IPS DF 4.7 (cell line): ENCODE measurements at regions not wholly inside any gene's neighbourhood (a gene's known extent, or its start where the extent isn't known, plus 50 kb on each side); places are given as distances from the start of the nearest gene placed in this dataset.

Source experiments
- DNase-seq: peaks from one replicate; pipeline ENCODE4 v3.0.0-alpha.2; 2013; ENCODE audit warnings: low spot score; ENCODE audit errors: extremely low read depth

DNA sequence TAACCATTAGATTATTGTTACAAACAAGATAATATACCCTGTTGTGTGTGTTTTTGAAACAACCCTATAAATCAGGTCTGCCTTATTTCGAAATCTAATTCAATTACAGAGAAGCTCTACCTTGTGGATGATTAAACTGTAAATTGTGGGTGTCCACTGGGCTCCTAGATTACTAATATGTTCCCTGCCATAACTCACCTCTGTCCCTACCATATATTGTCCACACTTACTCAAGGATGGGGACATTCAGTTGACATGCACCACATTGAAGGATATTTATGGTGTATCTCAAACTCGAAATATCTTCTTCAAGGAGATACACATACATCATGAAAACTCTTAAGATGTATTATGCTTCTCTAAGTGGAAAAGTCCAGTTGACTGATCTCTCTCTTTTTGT, 617.6 kb upstream of the EEF2KMT start:
- no peak for DNase-seq

DNA sequence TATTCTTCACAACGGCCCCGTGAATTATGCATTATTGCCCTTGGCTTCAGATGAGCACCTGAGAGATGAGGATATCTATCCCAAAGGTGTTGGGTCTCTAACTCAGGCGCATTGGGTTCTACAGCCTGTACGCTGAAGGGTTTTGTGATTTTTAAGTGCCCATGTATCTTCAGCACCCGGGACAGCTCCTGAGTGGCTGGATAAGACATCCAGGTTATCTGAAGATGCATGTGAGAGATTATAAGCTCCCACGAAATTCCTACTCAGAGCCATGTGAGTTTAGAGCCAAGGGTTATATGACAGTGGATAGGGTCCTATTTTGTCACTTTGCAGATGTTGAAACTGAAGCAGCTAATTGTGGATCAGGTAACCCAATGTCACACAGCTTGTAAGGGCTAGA, 612.3 kb upstream of the EEF2KMT start:
- no peak for DNase-seq

GRCh38 chr16:5706211-5706610, 608.6 kb upstream of the EEF2KMT start:
- no peak for DNase-seq

- DNase-seq = no peak
Observed at GRCh38 chr16:5704271-5704670, 606.7 kb upstream of the EEF2KMT start.

DNA sequence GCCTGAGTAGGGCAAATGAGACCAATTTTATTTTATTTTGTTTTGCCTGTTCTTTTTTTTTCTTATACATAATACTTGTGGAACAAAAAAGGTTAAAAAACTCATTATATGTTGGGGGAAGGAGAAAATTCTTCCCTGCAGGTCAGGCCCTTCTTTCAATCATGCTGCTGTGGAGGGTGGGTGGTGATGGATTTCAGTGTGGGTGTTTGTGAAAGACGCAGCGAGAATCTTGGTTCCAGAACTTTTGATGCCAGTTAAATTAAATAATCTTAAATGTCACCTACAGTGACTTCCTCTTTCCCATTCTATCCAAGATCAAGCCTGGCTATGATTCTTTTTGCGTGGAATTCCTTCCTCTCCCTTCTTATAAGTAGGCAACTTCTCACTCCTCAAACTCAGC, 595.8 kb upstream of the EEF2KMT start:
- DNase-seq = no peak

DNA sequence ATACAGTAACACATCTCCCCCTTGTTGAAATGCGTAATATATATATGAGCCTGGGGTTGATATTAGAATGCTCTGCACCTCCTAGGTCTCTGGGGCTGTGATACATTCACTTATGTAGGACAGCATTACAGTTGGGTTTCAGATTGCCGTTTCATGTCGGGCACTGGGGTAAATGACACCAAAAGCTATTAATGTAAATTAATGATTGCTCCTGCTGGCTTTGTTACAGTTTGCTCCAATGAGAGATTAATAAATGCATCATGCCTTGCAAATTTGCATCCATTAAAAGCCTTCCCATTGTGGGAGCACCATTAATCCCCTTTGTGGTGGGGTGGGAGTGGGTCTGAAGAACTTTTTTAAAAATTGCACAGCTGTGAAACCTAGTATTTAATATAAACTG, 584.4 kb upstream of the EEF2KMT start:
- no peak for DNase-seq

- peak; percentile 58 for DNase-seq
Observed at GRCh38 chr16:5678371-5678770, 580.8 kb upstream of the EEF2KMT start.

DNA sequence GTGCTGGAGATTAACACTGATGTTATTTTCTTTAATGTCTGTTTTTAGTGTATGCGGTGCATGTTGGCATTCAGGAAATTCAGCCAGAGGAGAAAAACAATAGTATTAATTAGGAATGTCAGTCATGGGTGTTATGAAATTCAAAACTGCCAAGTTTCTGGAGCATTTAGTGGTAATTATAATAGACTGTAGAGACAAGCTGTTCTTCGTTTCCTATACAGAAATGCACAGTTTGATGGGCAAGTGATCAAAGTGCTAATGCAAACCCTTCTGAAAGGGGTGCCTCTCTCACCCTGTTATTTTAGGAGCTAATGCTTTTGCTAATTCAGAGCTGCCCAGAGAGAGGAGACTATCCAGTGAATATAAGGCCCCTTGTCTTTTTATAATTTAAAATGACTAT, 573.8 kb upstream of the EEF2KMT start:
- no peak for DNase-seq

DNA sequence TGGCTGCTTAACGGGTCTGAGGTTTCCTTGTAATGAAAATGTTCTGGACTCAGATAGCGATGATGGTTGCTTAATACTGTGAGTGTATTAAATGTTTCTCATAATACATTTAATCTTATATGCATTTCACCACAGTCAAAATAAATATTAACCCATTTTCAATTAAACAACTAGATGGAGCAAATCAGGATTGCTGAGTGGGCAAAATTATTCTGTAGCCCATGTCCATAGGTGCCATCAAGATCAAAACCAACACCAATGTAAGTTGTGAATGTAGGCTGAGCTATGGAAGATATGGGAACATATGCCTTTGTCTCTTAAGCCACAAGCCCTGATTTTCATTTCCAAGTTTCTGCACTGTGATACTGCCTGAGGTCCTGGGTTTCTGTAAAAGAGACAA, 572.6 kb upstream of the EEF2KMT start:
- DNase-seq = no peak

DNA sequence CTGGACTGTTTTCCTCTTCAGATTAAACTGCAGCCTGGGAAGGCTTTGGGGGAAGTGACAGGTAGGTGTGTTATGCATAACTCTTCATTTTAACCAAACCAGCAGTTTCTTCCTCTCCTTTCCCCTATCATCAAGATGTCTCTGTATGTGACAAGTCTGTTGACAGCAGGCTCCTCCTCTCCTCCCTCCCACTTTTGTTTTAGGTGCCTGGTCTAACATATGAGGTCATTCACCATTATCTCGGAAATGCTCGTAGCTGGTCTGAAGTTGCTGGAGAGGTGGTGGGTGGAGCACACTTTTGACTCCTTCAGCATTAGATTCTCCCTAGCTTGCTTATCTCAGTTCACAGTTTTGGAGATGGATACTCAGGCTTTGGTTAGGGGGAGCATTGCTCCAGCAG, 571.0 kb upstream of the EEF2KMT start:
- DNase-seq = no peak

- no peak for DNase-seq
Observed at GRCh38 chr16:5665834-5666233, 568.2 kb upstream of the EEF2KMT start.

- no peak for DNase-seq
Observed at GRCh38 chr16:5653789-5654188, 556.2 kb upstream of the EEF2KMT start.

DNA sequence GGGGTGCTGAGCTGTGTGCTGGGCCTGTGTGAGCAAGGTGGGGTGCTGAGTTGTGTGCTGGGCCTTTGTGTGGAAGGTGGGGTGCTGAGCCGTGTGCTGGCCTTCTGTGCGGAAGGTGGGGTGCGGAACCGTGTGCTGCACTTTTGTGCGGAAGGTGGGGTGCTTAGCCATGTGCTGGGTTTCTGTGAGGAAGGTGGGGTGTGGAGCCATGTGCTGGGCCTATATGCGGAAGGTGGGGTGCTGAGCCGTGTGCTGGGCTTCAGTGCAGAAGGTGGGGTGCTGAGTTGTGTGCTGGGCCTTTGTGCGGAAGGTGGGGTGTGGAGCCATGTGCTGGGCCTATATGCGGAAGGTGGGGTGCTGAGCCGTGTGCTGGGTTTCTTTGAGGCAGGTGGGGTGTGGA, 555.4 kb upstream of the EEF2KMT start:
- DNase-seq = no peak

- DNase-seq = no peak
Observed at GRCh38 chr16:5649762-5650743, 552.5 kb upstream of the EEF2KMT start.

DNA sequence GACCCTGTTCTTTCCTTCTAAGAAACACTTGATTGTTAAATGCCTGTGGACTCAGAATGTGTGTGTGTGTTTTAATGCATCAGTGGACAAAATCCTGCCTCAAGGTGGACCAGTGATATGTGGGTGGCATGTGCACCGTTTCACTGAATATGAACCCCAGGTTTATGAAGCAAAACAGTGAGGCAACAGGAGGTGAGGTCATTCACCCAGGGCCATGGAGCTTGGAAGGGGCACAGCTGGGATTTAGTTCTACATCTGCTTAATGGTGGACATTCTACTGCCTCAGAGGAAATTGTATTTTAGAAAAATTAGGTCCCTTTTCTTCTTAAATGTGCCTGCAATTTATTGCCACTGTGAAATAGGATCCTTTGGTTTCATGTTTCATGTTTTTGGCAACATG, 549.5 kb upstream of the EEF2KMT start:
- DNase-seq = no peak

GRCh38 chr16:5643855-5644531, 546.4 kb upstream of the EEF2KMT start:
- no peak for DNase-seq

DNA sequence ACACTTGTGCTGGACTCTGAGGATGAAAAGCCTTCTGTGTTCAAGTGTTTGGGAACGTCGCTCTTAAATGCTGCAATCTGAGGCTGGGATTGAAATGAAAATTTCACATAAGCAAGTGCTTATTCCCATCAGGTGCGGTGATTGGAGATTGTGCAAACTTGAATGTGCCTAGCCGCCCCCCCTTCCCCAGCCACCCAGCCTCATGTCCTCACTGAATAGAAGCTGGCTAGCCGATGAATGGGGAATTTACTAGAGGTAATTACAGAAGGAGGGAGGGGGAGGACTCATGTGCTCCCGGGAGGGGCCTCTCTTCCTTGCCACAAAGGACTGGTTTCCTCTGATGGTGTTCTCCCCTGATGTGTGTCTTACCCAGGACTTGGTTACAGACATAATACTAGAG, 544.8 kb upstream of the EEF2KMT start:
- DNase-seq = no peak

- no peak for DNase-seq
Observed at GRCh38 chr16:5642011-5642410, 544.4 kb upstream of the EEF2KMT start.

GRCh38 chr16:5640883-5641282, 543.3 kb upstream of the EEF2KMT start:
- no peak for DNase-seq

DNA sequence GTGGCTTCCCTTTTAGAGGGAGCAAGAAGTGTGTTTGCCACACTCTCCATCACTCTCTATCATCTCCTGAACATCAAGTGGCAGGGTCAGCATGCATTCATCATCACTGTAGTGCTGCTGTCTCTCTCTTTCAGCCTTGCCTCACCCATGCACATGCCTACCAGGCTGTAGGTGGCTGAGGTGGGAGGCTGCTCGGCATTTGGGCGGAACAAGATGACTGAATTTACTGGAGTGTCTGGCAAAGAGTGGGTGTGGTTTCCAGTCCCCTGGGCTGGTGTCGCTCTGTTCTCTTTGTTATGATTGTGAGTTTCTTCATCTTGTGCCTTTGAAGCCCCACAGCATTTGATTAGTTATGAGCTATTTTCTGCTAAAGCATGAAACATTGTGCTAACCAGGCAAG, 541.9 kb upstream of the EEF2KMT start:
- no peak for DNase-seq

DNA sequence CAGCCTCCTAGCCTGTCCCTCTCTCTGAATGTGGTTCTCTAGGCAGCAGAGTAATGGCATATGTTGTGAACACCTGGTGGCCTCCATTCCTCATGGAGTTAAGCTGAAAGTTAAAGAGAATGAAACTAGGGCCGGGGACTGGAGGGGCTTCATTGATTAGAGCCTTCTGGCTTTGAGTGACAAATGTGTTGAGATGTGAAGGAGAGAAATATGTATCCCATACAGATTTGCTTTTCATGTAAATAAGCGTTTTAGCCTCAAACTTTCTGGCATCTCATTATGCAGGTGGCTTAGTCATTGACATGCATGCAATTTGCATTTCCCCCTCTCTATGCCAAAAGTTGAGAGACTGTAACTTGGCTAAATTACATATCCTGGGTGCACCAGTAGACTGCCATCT, 537.7 kb upstream of the EEF2KMT start:
- DNase-seq = no peak

GRCh38 chr16:5634666-5635180, 537.1 kb upstream of the EEF2KMT start:
- DNase-seq = no peak
